ENCODE measurements at regions not wholly inside any gene's neighbourhood (a gene's known extent, or its start where the extent isn't known, plus 50 kb on each side); places are given as distances from the start of the nearest gene placed in this dataset.

DNA sequence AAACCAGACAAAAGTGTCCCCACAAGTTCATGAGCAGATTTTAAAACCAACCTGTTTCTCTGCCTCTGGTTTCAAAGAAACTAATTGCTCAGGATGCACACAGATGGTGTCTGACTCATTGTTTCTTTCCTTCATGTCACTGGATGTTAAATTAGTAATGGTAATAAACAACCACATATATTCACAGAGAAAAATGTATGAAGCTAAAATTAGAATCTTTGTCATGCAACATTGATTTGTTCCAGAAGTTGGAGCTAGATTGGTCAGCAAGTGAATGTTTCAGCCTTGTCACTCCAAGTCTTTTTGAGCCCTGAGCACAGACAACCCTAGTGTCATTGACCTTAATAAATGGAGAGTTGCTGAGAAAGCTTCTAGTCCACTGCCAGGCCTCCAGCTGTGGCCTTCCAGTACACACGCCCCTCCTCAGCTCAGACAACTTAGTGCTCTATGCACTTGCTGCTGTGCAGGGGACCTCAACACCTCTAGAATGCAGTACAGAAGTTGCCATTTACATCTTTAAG, 175.9 kb downstream of the CCDC71L start:
- DNase-seq (ENCODE audit: extremely low spot score) = no peak
- TF ChIP-seq, protein P1, sequence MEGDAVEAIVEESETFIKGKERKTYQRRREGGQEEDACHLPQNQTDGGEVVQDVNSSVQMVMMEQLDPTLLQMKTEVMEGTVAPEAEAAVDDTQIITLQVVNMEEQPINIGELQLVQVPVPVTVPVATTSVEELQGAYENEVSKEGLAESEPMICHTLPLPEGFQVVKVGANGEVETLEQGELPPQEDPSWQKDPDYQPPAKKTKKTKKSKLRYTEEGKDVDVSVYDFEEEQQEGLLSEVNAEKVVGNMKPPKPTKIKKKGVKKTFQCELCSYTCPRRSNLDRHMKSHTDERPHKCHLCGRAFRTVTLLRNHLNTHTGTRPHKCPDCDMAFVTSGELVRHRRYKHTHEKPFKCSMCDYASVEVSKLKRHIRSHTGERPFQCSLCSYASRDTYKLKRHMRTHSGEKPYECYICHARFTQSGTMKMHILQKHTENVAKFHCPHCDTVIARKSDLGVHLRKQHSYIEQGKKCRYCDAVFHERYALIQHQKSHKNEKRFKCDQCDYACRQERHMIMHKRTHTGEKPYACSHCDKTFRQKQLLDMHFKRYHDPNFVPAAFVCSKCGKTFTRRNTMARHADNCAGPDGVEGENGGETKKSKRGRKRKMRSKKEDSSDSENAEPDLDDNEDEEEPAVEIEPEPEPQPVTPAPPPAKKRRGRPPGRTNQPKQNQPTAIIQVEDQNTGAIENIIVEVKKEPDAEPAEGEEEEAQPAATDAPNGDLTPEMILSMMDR (IDR thresholded peaks at IDR 0.05; ENCODE audit: control extremely low read depth, extremely low read depth, low read depth, missing control alignments) = no peak
- CTCF ChIA-PET = interaction anchor here (0.8 to 1.7 kb wide), 5 partner anchors 8 to 443 kb away, joined by 3 to 4 read pairs (median 3); no protein-coding TSS in a partner anchor
- POLR2A ChIA-PET = interaction anchor here (0.8 kb wide), 1 partner anchor 200 kb away, joined by 3 read pairs; the partner anchor contains the start of gene NAMPT

DNA sequence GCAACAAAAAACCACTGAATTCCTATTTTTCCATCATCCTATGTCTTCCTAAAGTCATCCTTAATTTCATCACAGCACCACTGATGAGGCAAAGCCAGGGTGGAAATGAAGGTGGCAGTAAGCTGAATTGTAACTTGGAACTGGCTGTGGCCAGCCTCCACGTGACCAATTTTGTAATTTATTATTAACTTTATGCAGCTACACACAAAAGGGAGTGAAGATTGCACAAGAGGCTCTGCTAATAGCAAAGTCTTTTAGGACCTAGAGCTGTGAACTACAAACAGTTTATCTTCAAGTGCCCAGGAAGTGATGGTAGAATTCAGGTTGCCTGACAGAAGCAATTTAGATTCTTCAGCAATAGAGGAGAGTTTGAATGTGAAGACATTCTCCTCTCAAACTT, 176.4 kb downstream of the CCDC71L start:
- TF ChIP-seq, protein P1 (IDR thresholded peaks at IDR 0.05; ENCODE audit: control extremely low read depth, extremely low read depth, low read depth, missing control alignments) = no peak
- DNase-seq (ENCODE audit: extremely low spot score) = no peak
- ChIA-PET POLR2A (interaction anchor here (0.8 kb wide), 1 partner anchor 200 kb away, joined by 3 read pairs; the partner anchor contains the start of gene NAMPT), CTCF (interaction anchor here (1.0 to 1.7 kb wide), 4 partner anchors 9 to 442 kb away, joined by 3 to 4 read pairs (median 4); no protein-coding TSS in a partner anchor)

DNA sequence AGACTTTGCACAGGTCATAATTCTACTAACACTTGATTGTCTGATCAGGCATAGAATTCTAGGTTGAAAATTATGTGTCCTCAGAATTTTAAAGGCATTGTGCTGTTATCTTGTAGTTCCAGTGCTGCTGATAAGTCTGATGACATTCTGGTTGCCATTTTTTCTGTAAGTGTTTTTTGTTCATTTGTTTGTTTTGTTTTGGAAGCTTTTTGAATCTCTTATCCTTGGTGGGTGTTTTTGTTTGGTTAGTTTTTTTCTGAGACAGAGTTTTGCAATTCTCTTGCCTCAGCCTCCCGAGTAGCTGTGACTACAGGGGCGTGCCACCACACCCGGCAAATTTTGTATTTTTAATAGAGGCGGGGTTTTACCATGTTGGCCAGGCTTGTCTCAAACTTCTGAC, 178.9 kb downstream of the CCDC71L start:
- TF ChIP-seq, protein P1 (IDR thresholded peaks at IDR 0.05; ENCODE audit: control extremely low read depth, extremely low read depth, low read depth, missing control alignments) = no peak
- ChIA-PET CTCF (interaction anchor here (0.8 to 1.3 kb wide), 2 partner anchors 10 to 305 kb away, joined by 3 to 4 read pairs; no protein-coding TSS in a partner anchor), POLR2A (no interaction called here)
- no peak for DNase-seq (ENCODE audit: extremely low spot score)

DNA sequence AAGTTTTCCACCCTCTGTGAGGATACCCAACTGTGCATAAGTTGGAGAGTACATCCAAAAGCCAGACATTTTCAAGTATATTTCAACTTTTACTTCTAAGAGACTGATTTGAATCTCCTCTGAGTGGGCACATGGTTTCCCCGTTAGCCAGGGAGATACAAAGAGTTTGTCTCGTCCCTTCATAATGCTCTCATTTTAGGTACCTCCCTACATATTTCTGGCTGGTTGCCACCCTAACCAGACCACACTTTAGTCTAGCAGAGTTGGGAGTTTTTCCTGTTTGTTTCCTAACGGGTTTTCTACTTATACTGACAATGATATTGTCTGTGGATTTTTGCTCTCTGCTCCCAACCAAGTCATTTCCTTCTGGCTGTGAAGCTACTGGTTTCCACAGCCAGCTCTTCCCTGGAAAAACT, 180.3 kb downstream of the CCDC71L start:
- no peak for DNase-seq (ENCODE audit: extremely low spot score)
- ChIA-PET CTCF (no interaction called here), POLR2A (no interaction called here)
- TF ChIP-seq, protein P1 (IDR thresholded peaks at IDR 0.05; ENCODE audit: control extremely low read depth, extremely low read depth, low read depth, missing control alignments) = no peak

DNA sequence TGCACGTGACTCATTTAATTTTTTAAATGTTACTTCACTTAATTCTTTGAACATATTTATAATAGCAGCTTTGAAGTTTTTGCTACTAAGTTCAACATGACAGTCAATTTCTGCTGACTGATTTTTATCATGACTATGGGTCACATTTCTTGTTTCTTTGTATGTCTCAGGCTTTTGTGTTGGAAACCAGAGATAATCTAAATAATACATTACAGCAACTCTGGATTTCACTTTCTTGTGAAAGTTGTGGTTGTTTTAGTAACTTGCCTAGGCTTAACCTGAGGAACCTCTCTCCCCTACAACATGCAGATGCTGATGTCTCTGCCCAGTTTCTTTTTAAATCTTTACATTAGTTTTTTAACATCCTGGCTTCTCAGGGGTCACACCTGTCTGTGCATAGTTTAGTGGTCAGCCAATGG, 180.8 kb downstream of the CCDC71L start:
- ChIA-PET POLR2A (no interaction called here), CTCF (interaction anchor here (1.4 kb wide), 1 partner anchor 19 kb away, joined by 3 read pairs; no protein-coding TSS in a partner anchor)
- TF ChIP-seq, protein P1 (IDR thresholded peaks at IDR 0.05; ENCODE audit: control extremely low read depth, extremely low read depth, low read depth, missing control alignments) = no peak
- DNase-seq (ENCODE audit: extremely low spot score) = peak; percentile 32

DNA sequence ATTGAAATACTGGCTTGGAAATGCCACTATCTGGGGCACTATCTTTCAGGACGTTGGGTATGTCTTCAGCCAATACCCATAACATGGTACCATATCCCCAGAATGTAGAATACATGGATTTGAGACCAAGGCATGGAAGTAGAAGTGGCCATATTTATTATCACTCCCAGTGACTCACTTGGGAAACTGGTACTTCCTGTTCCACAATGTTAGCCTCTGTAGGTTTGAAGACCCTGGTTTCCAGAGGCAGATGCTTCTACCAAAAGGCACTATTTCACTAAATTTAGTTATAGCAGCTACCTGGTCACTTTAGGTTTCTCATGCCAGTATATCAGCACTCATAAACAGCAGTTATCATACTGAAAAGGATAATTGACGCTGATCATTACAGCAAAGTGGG, 184.2 kb downstream of the CCDC71L start:
- CTCF ChIA-PET = interaction anchor here (1.1 to 2.4 kb wide), 3 partner anchors 12 to 69 kb away, joined by 4 to 11 read pairs (median 6); no protein-coding TSS in a partner anchor
- TF ChIP-seq, protein P1 (IDR thresholded peaks at IDR 0.05; ENCODE audit: control extremely low read depth, extremely low read depth, low read depth, missing control alignments) = no peak

More for the DNA sequence above, 184.2 kb downstream of the CCDC71L start:
- no peak for DNase-seq (ENCODE audit: extremely low spot score)
- POLR2A ChIA-PET = no interaction called here
